Fibroblast of pulmonary artery (primary cell): ENCODE measurements at regions not wholly inside any gene's neighbourhood (a gene's known extent, or its start where the extent isn't known, plus 50 kb on each side); places are given as distances from the start of the nearest gene placed in this dataset.

ENCODE experiments used
- DNase-seq: peaks from one replicate; pipeline ENCODE4 v3.0.0-alpha.2; 2010; ENCODE audit warnings: low read depth
- H3K4me3 ChIP-seq: replicated peaks from 2 replicates; pipeline ENCODE4 v1.5.1; 2011; ENCODE audit warnings: low read depth, mild to moderate bottlenecking, control low read depth, low read length, moderate library complexity
- CTCF ChIP-seq: IDR thresholded peaks from 2 replicates; pipeline ENCODE4 v1.5.1; 2011; ENCODE audit warnings: mild to moderate bottlenecking, control low read depth, low read length, inconsistent platforms; ENCODE audit errors: missing control alignments

GRCh38 chr4:60531776-60532379 lies 668.2 kb upstream of the ADGRL3 start:
- DNase-seq, result no peak
- no peak overlapping the region for H3K4me3 ChIP-seq
- no peak for TF ChIP-seq CTCF

GRCh38 chr4:60544981-60545380 lies 655.1 kb upstream of the ADGRL3 start:
- DNase-seq, result no peak
- TF ChIP-seq CTCF, result no peak
- no peak overlapping the region for H3K4me3 ChIP-seq

- DNase-seq, result no peak
- no peak for TF ChIP-seq CTCF
- no peak overlapping the region for H3K4me3 ChIP-seq
These were observed 637.8 kb upstream of the ADGRL3 start for GRCh38 chr4:60562334-60562733.

- no peak for TF ChIP-seq CTCF
- no peak for DNase-seq
- H3K4me3 ChIP-seq, result no peak overlapping the region
These were observed 634.6 kb upstream of the ADGRL3 start for GRCh38 chr4:60565558-60565957.

GRCh38 chr4:60575336-60575735 lies 624.8 kb upstream of the ADGRL3 start:
- no peak for TF ChIP-seq CTCF
- no peak overlapping the region for H3K4me3 ChIP-seq
- DNase-seq, result no peak

- H3K4me3 ChIP-seq, result no peak overlapping the region
- TF ChIP-seq CTCF, result no peak
- DNase-seq, result no peak
These were observed 620.8 kb upstream of the ADGRL3 start for GRCh38 chr4:60579335-60579734.

- TF ChIP-seq CTCF, result no peak
- H3K4me3 ChIP-seq, result no peak overlapping the region
- DNase-seq, result no peak
These were observed 618.1 kb upstream of the ADGRL3 start for GRCh38 chr4:60581919-60582536.
